Fibroblast of skin of back (primary cell): ENCODE measurements at regions not wholly inside any gene's neighbourhood (a gene's known extent, or its start where the extent isn't known, plus 50 kb on each side); places are given as distances from the start of the nearest gene placed in this dataset.
"Not testable (repeated sequence)": the region's sequence is repeated elsewhere in the genome, so short reads cannot be mapped to it uniquely, and the experiment has no call there.

Experiments
- DNase-seq: peaks from one replicate; pipeline ENCODE4 v3.0.0-alpha.2; 2013

- no peak for DNase-seq
Observed at GRCh38 chr15:77909182-77909940, 168.2 kb downstream of the TBC1D2B start.

GRCh38 chr15:77908752-77909111 lies 168.8 kb downstream of the TBC1D2B start:
- not testable (repeated sequence) for DNase-seq

GRCh38 chr15:77907824-77908751 lies 169.4 kb downstream of the TBC1D2B start:
- peak; percentile 77 for DNase-seq

GRCh38 chr15:77906062-77906990 lies 171.2 kb downstream of the TBC1D2B start:
- not testable (repeated sequence) for DNase-seq

GRCh38 chr15:77905301-77905920 lies 172.1 kb downstream of the TBC1D2B start:
- DNase-seq: no peak

GRCh38 chr15:77904901-77905300 lies 172.6 kb downstream of the TBC1D2B start:
- DNase-seq: no peak

- no peak for DNase-seq
Observed at GRCh38 chr15:77904436-77904821, 173.1 kb downstream of the TBC1D2B start.

GRCh38 chr15:77903761-77904435 lies 173.6 kb downstream of the TBC1D2B start:
- DNase-seq: not testable (repeated sequence)

- DNase-seq: not testable (repeated sequence)
Observed at GRCh38 chr15:77902921-77903760, 174.4 kb downstream of the TBC1D2B start.

- DNase-seq: no peak
Observed at GRCh38 chr15:77901921-77902750, 175.4 kb downstream of the TBC1D2B start.

- DNase-seq: no peak
Observed at GRCh38 chr15:77901251-77901881, 176.1 kb downstream of the TBC1D2B start.

GRCh38 chr15:77900331-77900963 lies 177.1 kb downstream of the TBC1D2B start:
- peak; percentile 47 for DNase-seq

- not testable (repeated sequence) for DNase-seq
Observed at GRCh38 chr15:77899776-77900175, 177.7 kb downstream of the TBC1D2B start.

GRCh38 chr15:77898811-77899730 lies 178.4 kb downstream of the TBC1D2B start:
- no peak for DNase-seq

- DNase-seq: no peak
Observed at GRCh38 chr15:77897896-77898406, 179.6 kb downstream of the TBC1D2B start.

- DNase-seq: not testable (repeated sequence)
Observed at GRCh38 chr15:77897113-77897895, 180.2 kb downstream of the TBC1D2B start.
